ENCODE measurements at regions not wholly inside any gene's neighbourhood (a gene's known extent, or its start where the extent isn't known, plus 50 kb on each side); places are given as distances from the start of the nearest gene placed in this dataset.

- 78 to 83% (median 78%) methylated on average over 3 of the region's 3 CpGs for WGBS, 5 donors
- DNase-seq = no peak
- H3K9me3 ChIP-seq = no peaks in the 10 kb centered on the region
- H3K27ac ChIP-seq = no peak overlapping the region
- no peaks in the 10 kb centered on the region for H3K36me3 ChIP-seq
- H3K4me3 ChIP-seq = no peak overlapping the region
- H3K4me1 ChIP-seq = no peaks in the 10 kb centered on the region
- intact Hi-C loops (cut with DNase I; ENCODE audit: low total_unique reads) = no loop called here
- TF ChIP-seq CTCF (IDR thresholded peaks at IDR 0.05) = no peak
- TF ChIP-seq POLR2A (IDR thresholded peaks at IDR 0.05) = no peak
- TF ChIP-seq POLR2AphosphoS5 (IDR thresholded peaks at IDR 0.05) = no peak
- TF ChIP-seq EP300 (IDR thresholded peaks at IDR 0.05) = no peak
- no peaks in the 10 kb centered on the region for H3K27me3 ChIP-seq
Measured at GRCh38 chr7:104045183-104045582, 55.7 kb upstream of the RELN start.

GRCh38 chr7:104040666-104041065 is 51.2 kb upstream of the RELN start:
- Histone ChIP-seq H3K27ac (no peak overlapping the region), H3K27me3 (no peaks in the 10 kb centered on the region), H3K36me3 (no peaks in the 10 kb centered on the region), H3K4me1 (no peaks in the 10 kb centered on the region), H3K9me3 (no peaks in the 10 kb centered on the region), H3K4me3 (no peak overlapping the region)
- intact Hi-C loops (cut with DNase I; ENCODE audit: low total_unique reads) = no loop called here
- WGBS, 5 donors = 56 to 72% (median 63%) methylated on average over 7 of the region's 7 CpGs
- no peak for TF ChIP-seq POLR2A (IDR thresholded peaks at IDR 0.05)
- TF ChIP-seq EP300 (IDR thresholded peaks at IDR 0.05) = no peak
- no peak for TF ChIP-seq POLR2AphosphoS5 (IDR thresholded peaks at IDR 0.05)
- no peak for TF ChIP-seq CTCF (IDR thresholded peaks at IDR 0.05)
- no peak for DNase-seq

- no peaks in the 10 kb centered on the region for H3K36me3 ChIP-seq
- WGBS, 5 donors = 42 to 51% (median 50%) methylated on average over 3 of the region's 3 CpGs
- H3K27me3 ChIP-seq = no peaks in the 10 kb centered on the region
- H3K27ac ChIP-seq = no peak overlapping the region
- no peak overlapping the region for H3K4me3 ChIP-seq
- H3K4me1 ChIP-seq = no peaks in the 10 kb centered on the region
- H3K9me3 ChIP-seq = peaks cover 0 to 11% (median 5%) of the 10 kb centered on the region in 4 donors
- TF ChIP-seq CTCF (IDR thresholded peaks at IDR 0.05) = no peak
- TF ChIP-seq EP300 (IDR thresholded peaks at IDR 0.05) = no peak
- no peak for TF ChIP-seq POLR2AphosphoS5 (IDR thresholded peaks at IDR 0.05)
- no peak for TF ChIP-seq POLR2A (IDR thresholded peaks at IDR 0.05)
- no peak for DNase-seq
- intact Hi-C loops (cut with DNase I; ENCODE audit: low total_unique reads) = no loop called here
Measured at GRCh38 chr7:104039363-104039762, 49.9 kb upstream of the RELN start.

All from stomach (tissue), 8 donors.